ENCODE measurements at regions not wholly inside any gene's neighbourhood (a gene's known extent, or its start where the extent isn't known, plus 50 kb on each side); places are given as distances from the start of the nearest gene placed in this dataset.

DNA sequence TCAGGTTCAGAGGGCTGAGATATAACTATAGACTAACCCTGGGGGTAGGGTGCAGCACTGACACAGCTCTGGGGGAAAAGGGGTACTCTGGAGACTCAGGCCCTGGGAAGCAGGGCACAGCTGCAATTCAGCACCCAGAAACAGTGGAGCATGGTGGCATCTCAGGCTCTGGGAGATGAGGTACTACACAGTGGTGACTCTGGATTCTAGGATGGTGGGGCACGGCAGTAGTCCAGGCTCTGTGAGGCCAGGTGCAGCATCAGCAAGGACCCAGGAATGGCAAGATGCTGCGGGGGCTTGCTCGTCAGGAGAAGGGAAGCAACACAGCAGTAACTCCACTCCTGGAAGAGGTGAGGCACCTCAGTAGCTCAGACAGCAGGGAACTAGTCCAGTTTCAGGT lies 271.5 kb upstream of the MOCS1 start:
- Histone ChIP-seq H3F3A (ENCODE audit: insufficient read depth, low read length) (no peaks in the 10 kb centered on the region), H3K4me1 (ENCODE audit: insufficient read depth, low read length, severe bottlenecking) (no peaks in the 10 kb centered on the region), H4K20me1 (ENCODE audit: insufficient read depth, low read length) (no peaks in the 10 kb centered on the region), H3K4me3 (ENCODE audit: low read depth, low read length, poor library complexity, severe bottlenecking) (no peak overlapping the region), H3K9me3 (ENCODE audit: low read length) (no peaks in the 10 kb centered on the region), H3K9me2 (ENCODE audit: low read depth, low read length) (no peaks in the 10 kb centered on the region), H2AFZ (ENCODE audit: low read length) (no peak overlapping the region), H3K79me2 (ENCODE audit: insufficient read depth, low read length) (no peaks in the 10 kb centered on the region), H3K36me3 (ENCODE audit: insufficient read depth, low read length) (no peaks in the 10 kb centered on the region), H3K4me2 (ENCODE audit: low read length) (no peak overlapping the region), H3K27ac (ENCODE audit: low read depth, low read length, poor library complexity, severe bottlenecking) (no peak overlapping the region), H3K27me3 (ENCODE audit: insufficient read depth, low read length) (no peaks in the 10 kb centered on the region), H3K9ac (ENCODE audit: low read length) (no peak overlapping the region)
- TF ChIP-seq, protein P1, sequence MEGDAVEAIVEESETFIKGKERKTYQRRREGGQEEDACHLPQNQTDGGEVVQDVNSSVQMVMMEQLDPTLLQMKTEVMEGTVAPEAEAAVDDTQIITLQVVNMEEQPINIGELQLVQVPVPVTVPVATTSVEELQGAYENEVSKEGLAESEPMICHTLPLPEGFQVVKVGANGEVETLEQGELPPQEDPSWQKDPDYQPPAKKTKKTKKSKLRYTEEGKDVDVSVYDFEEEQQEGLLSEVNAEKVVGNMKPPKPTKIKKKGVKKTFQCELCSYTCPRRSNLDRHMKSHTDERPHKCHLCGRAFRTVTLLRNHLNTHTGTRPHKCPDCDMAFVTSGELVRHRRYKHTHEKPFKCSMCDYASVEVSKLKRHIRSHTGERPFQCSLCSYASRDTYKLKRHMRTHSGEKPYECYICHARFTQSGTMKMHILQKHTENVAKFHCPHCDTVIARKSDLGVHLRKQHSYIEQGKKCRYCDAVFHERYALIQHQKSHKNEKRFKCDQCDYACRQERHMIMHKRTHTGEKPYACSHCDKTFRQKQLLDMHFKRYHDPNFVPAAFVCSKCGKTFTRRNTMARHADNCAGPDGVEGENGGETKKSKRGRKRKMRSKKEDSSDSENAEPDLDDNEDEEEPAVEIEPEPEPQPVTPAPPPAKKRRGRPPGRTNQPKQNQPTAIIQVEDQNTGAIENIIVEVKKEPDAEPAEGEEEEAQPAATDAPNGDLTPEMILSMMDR (IDR thresholded peaks at IDR 0.05; ENCODE audit: low read length), result no peak
- TF ChIP-seq EZH2 (IDR thresholded peaks at IDR 0.05; ENCODE audit: borderline replicate concordance, low read length), result no peak

- Histone ChIP-seq H3K27me3 (ENCODE audit: insufficient read depth, low read length) (no peaks in the 10 kb centered on the region), H2AFZ (ENCODE audit: low read length) (no peak overlapping the region), H3F3A (ENCODE audit: insufficient read depth, low read length) (no peaks in the 10 kb centered on the region), H3K9me2 (ENCODE audit: low read depth, low read length) (no peaks in the 10 kb centered on the region), H3K4me1 (ENCODE audit: insufficient read depth, low read length, severe bottlenecking) (no peaks in the 10 kb centered on the region), H3K79me2 (ENCODE audit: insufficient read depth, low read length) (no peaks in the 10 kb centered on the region), H4K20me1 (ENCODE audit: insufficient read depth, low read length) (no peaks in the 10 kb centered on the region), H3K4me3 (ENCODE audit: low read depth, low read length, poor library complexity, severe bottlenecking) (no peak overlapping the region), H3K36me3 (ENCODE audit: insufficient read depth, low read length) (no peaks in the 10 kb centered on the region), H3K9me3 (ENCODE audit: low read length) (no peaks in the 10 kb centered on the region), H3K9ac (ENCODE audit: low read length) (no peak overlapping the region), H3K4me2 (ENCODE audit: low read length) (no peak overlapping the region), H3K27ac (ENCODE audit: low read depth, low read length, poor library complexity, severe bottlenecking) (no peak overlapping the region)
- no peak for TF ChIP-seq EZH2 (IDR thresholded peaks at IDR 0.05; ENCODE audit: borderline replicate concordance, low read length)
- TF ChIP-seq, protein P1 (IDR thresholded peaks at IDR 0.05; ENCODE audit: low read length), result no peak
These were observed 270.7 kb upstream of the MOCS1 start for GRCh38 chr6:40205004-40205403.

- H3K79me2 ChIP-seq (ENCODE audit: insufficient read depth, low read length), result no peaks in the 10 kb centered on the region
- no peak overlapping the region for H3K4me2 ChIP-seq (ENCODE audit: low read length)
- no peak for TF ChIP-seq EZH2 (IDR thresholded peaks at IDR 0.05; ENCODE audit: borderline replicate concordance, low read length)
- TF ChIP-seq, protein P1 (IDR thresholded peaks at IDR 0.05; ENCODE audit: low read length), result no peak
- H3K36me3 ChIP-seq (ENCODE audit: insufficient read depth, low read length), result no peaks in the 10 kb centered on the region
- no peak overlapping the region for H3K4me3 ChIP-seq (ENCODE audit: low read depth, low read length, poor library complexity, severe bottlenecking)
- H3K27me3 ChIP-seq (ENCODE audit: insufficient read depth, low read length), result no peaks in the 10 kb centered on the region
- H3K9me3 ChIP-seq (ENCODE audit: low read length), result no peaks in the 10 kb centered on the region
- no peak overlapping the region for H3K9ac ChIP-seq (ENCODE audit: low read length)
- H3K9me2 ChIP-seq (ENCODE audit: low read depth, low read length), result no peaks in the 10 kb centered on the region
- H4K20me1 ChIP-seq (ENCODE audit: insufficient read depth, low read length), result no peaks in the 10 kb centered on the region
- H2AFZ ChIP-seq (ENCODE audit: low read length), result no peak overlapping the region
- H3F3A ChIP-seq (ENCODE audit: insufficient read depth, low read length), result no peaks in the 10 kb centered on the region
- no peaks in the 10 kb centered on the region for H3K4me1 ChIP-seq (ENCODE audit: insufficient read depth, low read length, severe bottlenecking)
- no peak overlapping the region for H3K27ac ChIP-seq (ENCODE audit: low read depth, low read length, poor library complexity, severe bottlenecking)
These were observed 263.1 kb upstream of the MOCS1 start for GRCh38 chr6:40197371-40197770.

Data from OCI-LY1 (cell line).